ENCODE measurements at regions not wholly inside any gene's neighbourhood (a gene's known extent, or its start where the extent isn't known, plus 50 kb on each side); places are given as distances from the start of the nearest gene placed in this dataset.

DNA sequence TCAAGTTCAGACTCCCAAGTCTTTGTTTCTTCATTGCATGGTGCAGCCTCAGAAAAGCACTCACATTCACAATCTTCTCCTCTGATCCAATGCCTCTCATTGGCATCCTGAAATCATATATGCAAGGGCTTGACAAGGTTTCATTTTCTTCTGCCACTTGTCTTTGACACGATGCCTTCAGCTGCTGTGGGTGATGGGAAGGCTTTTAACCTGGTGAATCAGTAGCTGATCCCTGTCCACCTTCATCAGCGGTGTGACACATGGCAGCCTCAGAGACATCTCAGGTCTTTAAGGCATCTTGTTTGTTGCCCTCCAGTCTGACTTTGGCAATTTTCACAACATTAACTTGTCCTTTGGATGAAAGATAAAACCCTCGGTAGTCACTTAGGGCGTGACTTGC, 147.2 kb downstream of the PRELID2 start:
- H3K36me3 ChIP-seq (replicated peaks in 1 of 2; ENCODE audit: control insufficient read depth in 1 of 2, insufficient read depth in 2 of 2, low read length in 2 of 2): no peaks in the 10 kb centered on the region
- CTCF ChIA-PET (ENCODE audit: low intra/inter-chr PET ratio, low total read pairs): no interaction called here
- in situ Hi-C loops (cut with HindIII; ENCODE audit: extremely low pct_ligation_motif_present, low pct_unique_long_range_greater_than_20kb) (loop anchor here (10.0 kb wide), 1 partner anchor 367 kb away; no protein-coding TSS in a partner anchor), intact Hi-C loops (cut with micrococcal nuclease; ENCODE audit: unreplicated experiment) (no loop called here)
- no peaks in the 10 kb centered on the region for H3K9me3 ChIP-seq (ENCODE audit: low read length)
- no peaks in the 10 kb centered on the region for H3K27me3 ChIP-seq (ENCODE audit: control insufficient read depth in 1 of 2, insufficient read depth in 2 of 2, low read length in 2 of 2)
- FAIRE-seq: no peak
- no peaks in the 10 kb centered on the region for H3K79me2 ChIP-seq (ENCODE audit: insufficient read depth, low read length)
- peaks cover 10% of the 10 kb centered on the region; the same call in 1 of the 2 replicates for H3K4me1 ChIP-seq (ENCODE audit: insufficient read depth, low read length)
- H2AFZ ChIP-seq (ENCODE audit: low read length): no peak overlapping the region
- DNase-seq (ENCODE audit: low spot score): no peak
- WGBS (ENCODE audit: low lambda C conversion rate): 82% methylated on average over 4 of the region's 4 CpGs
- ATAC-seq: no peak
- H3K9ac ChIP-seq (ENCODE audit: insufficient read depth, low read depth, low read length): no peak overlapping the region
- no peak overlapping the region for H3K4me2 ChIP-seq (ENCODE audit: low read depth, low read length)
- H4K20me1 ChIP-seq (ENCODE audit: insufficient read depth, low read length): no peaks in the 10 kb centered on the region
- no peak overlapping the region for H3K27ac ChIP-seq (ENCODE audit: extremely low read length, insufficient read depth, low read length)
- no peak overlapping the region for H3K4me3 ChIP-seq (replicated peaks in 1 of 3; ENCODE audit: insufficient read depth in 1 of 3, low read depth in 2 of 3, low read length in 3 of 3)
- POLR2A ChIA-PET: no interaction called here
- BruUV-seq (replicated peaks): no TSS peak
- TF ChIP-seq, protein P1, sequence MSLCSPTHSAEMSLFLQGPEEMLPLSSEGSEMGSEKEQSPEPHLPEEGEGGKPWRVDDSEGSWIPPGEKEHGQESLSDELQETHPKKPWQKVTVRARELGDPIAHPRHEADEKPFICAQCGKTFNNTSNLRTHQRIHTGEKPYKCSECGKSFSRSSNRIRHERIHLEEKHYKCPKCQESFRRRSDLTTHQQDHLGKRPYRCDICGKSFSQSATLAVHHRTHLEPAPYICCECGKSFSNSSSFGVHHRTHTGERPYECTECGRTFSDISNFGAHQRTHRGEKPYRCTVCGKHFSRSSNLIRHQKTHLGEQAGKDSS (CRISPR knock-in tag; IDR thresholded peaks at IDR 0.05; ENCODE audit: borderline replicate concordance, low read depth): no peak
- TF ChIP-seq MTA3 (CRISPR knock-in tag; IDR thresholded peaks at IDR 0.05) (no peak), ZNF350 (CRISPR knock-in tag; IDR thresholded peaks at IDR 0.05; ENCODE audit: borderline replicate concordance, low read depth) (no peak), SRF (IDR thresholded peaks at IDR 0.05; ENCODE audit: low read depth, low read length) (no peak), RXRA (CRISPR knock-in tag; IDR thresholded peaks at IDR 0.05) (no peak), LCORL (IDR thresholded peaks at IDR 0.05) (no peak), LCORL (CRISPR knock-in tag; IDR thresholded peaks at IDR 0.05) (no peak), CENPX (CRISPR knock-in tag; IDR thresholded peaks at IDR 0.05) (no peak), STAT5B (CRISPR knock-in tag; IDR thresholded peaks at IDR 0.05) (no peak), ATF7-NPFF (CRISPR knock-in tag; IDR thresholded peaks at IDR 0.05; ENCODE audit: low read depth) (no peak), ADNP (CRISPR knock-in tag; IDR thresholded peaks at IDR 0.05) (no peak), PHF5A (CRISPR knock-in tag; IDR thresholded peaks at IDR 0.05; ENCODE audit: low read depth, unreplicated experiment) (no peak), HDAC2 (CRISPR knock-in tag; IDR thresholded peaks at IDR 0.05) (no peak), FOXO1 (CRISPR knock-in tag; IDR thresholded peaks at IDR 0.05) (no peak), RAD51 (IDR thresholded peaks at IDR 0.05; ENCODE audit: borderline replicate concordance) (no peak)
- TF ChIP-seq, protein P2, sequence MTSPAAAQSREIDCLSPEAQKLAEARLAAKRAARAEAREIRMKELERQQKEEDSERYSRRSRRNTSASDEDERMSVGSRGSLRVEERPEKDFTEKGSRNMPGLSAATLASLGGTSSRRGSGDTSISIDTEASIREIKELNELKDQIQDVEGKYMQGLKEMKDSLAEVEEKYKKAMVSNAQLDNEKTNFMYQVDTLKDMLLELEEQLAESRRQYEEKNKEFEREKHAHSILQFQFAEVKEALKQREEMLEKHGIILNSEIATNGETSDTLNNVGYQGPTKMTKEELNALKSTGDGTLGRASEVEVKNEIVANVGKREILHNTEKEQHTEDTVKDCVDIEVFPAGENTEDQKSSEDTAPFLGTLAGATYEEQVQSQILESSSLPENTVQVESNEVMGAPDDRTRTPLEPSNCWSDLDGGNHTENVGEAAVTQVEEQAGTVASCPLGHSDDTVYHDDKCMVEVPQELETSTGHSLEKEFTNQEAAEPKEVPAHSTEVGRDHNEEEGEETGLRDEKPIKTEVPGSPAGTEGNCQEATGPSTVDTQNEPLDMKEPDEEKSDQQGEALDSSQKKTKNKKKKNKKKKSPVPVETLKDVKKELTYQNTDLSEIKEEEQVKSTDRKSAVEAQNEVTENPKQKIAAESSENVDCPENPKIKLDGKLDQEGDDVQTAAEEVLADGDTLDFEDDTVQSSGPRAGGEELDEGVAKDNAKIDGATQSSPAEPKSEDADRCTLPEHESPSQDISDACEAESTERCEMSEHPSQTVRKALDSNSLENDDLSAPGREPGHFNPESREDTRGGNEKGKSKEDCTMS (CRISPR knock-in tag; conservative IDR thresholded peaks at IDR 0.05): no peak

Data from HepG2 (cell line).